A549 (cell line): ENCODE measurements at regions not wholly inside any gene's neighbourhood (a gene's known extent, or its start where the extent isn't known, plus 50 kb on each side); places are given as distances from the start of the nearest gene placed in this dataset.
"Not testable (repeated sequence)": the region's sequence is repeated elsewhere in the genome, so short reads cannot be mapped to it uniquely, and the experiment has no call there.

Source experiments
- ATAC-seq, 2 experiments: fragments of 200-7000 bp in 1 of 2; fragments of >200 bp in 1 of 2; cut with Nextera tagmentation in 1 of 2; cut with Tn5 transposase in 1 of 2; 3 replicates each; pipeline versions ENCODE4 v1.8.0 to v1.9.1; 2018 to 2020; ENCODE audit warnings: mild to moderate bottlenecking in 1 of 2, moderate library complexity in 1 of 2
- CTCF ChIA-PET: fragments of 300-600 bp; sonication (Branson Sonifier 250); formaldehyde crosslinking; extraction: SDS; loops from one replicate; lab custom pipeline; 2021; ENCODE audit warnings: antibody characterized with exemption, inconsistent platforms; lab: Yijun Ruan, JAX
- POLR2A ChIA-PET: fragments of 350-600 bp; formaldehyde crosslinking; extraction: SDS; loops from one replicate; lab custom pipeline; 2021; ENCODE audit warnings: antibody characterized with exemption, inconsistent platforms; lab: Yijun Ruan, JAX
- DNase-seq, 2 experiments: peaks; one replicate each; pipeline versions ENCODE4 v3.0.0 to v3.0.0-alpha.2; 2011 to 2016; ENCODE audit warnings: low read depth in 1 of 2, low spot score in 1 of 2
- FAIRE-seq: peaks from 2 replicates; lab custom pipeline; 2011; peaks lifted over from hg19 to GRCh38; lab: Jason Lieb, UNC
- H3K27ac ChIP-seq, 2 experiments: fragments of >200 bp; sonication (Bioruptor Twin); formaldehyde crosslinking; 3 replicates each; pipeline ENCODE4 v1.5.1; 2016 to 2017
- H3K4me1 ChIP-seq: fragments of >200 bp; sonication (Bioruptor Twin); formaldehyde crosslinking; 3 replicates; pipeline ENCODE4 v1.6.1; 2016
- H3K4me2 ChIP-seq: fragments of >200 bp; sonication (Bioruptor Twin); formaldehyde crosslinking; 3 replicates; pipeline ENCODE4 v1.6.1; 2016
- H3K4me3 ChIP-seq: fragments of >200 bp; sonication (Bioruptor Twin); formaldehyde crosslinking; 3 replicates; pipeline ENCODE4 v1.5.1; 2016
- H3K9me3 ChIP-seq: fragments of >200 bp; sonication (Bioruptor Twin); formaldehyde crosslinking; 3 replicates; pipeline ENCODE4 v1.6.1; 2016
- BHLHE40 ChIP-seq: IDR thresholded peaks from 2 replicates; pipeline ENCODE4 v1.6.1; 2012; ENCODE audit warnings: low read depth, low read length, inconsistent platforms
- CBX2 ChIP-seq: fragments of 200-600 bp; sonication (generic); IDR thresholded peaks from 2 replicates; pipeline ENCODE4 v1.6.1; 2016; ENCODE audit warnings: low read depth, mild to moderate bottlenecking, borderline replicate concordance
- CBX8 ChIP-seq: fragments of 200-600 bp; sonication (generic); IDR thresholded peaks from 2 replicates; pipeline ENCODE4 v1.6.1; 2016
- EHF ChIP-seq: fragments of 250-450 bp; sonication (Bioruptor Pico); IDR thresholded peaks from 2 replicates; pipeline ENCODE4 v1.5.0; 2020; ENCODE audit warnings: mild to moderate bottlenecking
- GATA3 ChIP-seq: IDR thresholded peaks from 2 replicates; pipeline ENCODE4 v1.6.1; 2012; ENCODE audit warnings: borderline replicate concordance
- HDAC2 ChIP-seq: fragments of 200-600 bp; sonication (generic); IDR thresholded peaks from 2 replicates; pipeline ENCODE4 v1.6.1; 2016
- HOXB5 ChIP-seq: fragments of 250-450 bp; sonication (Bioruptor Pico); IDR thresholded peaks from 2 replicates; pipeline ENCODE4 v1.5.0; 2020; ENCODE audit warnings: mild to moderate bottlenecking, moderate library complexity
- KDM5A ChIP-seq: fragments of 200-600 bp; sonication (generic); IDR thresholded peaks from 2 replicates; pipeline ENCODE4 v1.6.1; 2016; ENCODE audit warnings: antibody characterized with exemption, mild to moderate bottlenecking
- MAZ ChIP-seq: fragments of 150-350 bp; IDR thresholded peaks from 2 replicates; pipeline ENCODE4 v1.6.1; 2014; ENCODE audit warnings: antibody characterized with exemption, low read depth, low read length, borderline replicate concordance
- NPAS2 ChIP-seq: fragments of 250-450 bp; sonication (Bioruptor Pico); IDR thresholded peaks from 2 replicates; pipeline ENCODE4 v1.8.0; 2022; ENCODE audit warnings: mild to moderate bottlenecking, moderate library complexity, borderline replicate concordance
- NR3C1 ChIP-seq: fragments of >200 bp; sonication (Bioruptor Twin); formaldehyde crosslinking; IDR thresholded peaks from 3 replicates; pipeline ENCODE4 v1.6.1; 2017
- POLR2A ChIP-seq: IDR thresholded peaks from 2 replicates; pipeline ENCODE4 v1.6.1; 2012; ENCODE audit warnings: mild to moderate bottlenecking, low read length
- POLR2AphosphoS2 ChIP-seq: conservative IDR thresholded peaks from 2 replicates; pipeline ENCODE4 v1.6.1; 2012; ENCODE audit warnings: low read length, improper control_type of control experiment, inconsistent platforms
- SREBF2 ChIP-seq: fragments of 450-650 bp; IDR thresholded peaks from 2 replicates; pipeline ENCODE4 v1.6.1; 2014; ENCODE audit warnings: mild to moderate bottlenecking, moderate library complexity
- TFCP2L1 ChIP-seq: fragments of 250-450 bp; sonication (Bioruptor Pico); IDR thresholded peaks from 2 replicates; pipeline ENCODE4 v1.5.0; 2021; ENCODE audit warnings: mild to moderate bottlenecking
- USF2 ChIP-seq: fragments of 450-650 bp; IDR thresholded peaks from 2 replicates; pipeline ENCODE4 v1.6.1; 2014; ENCODE audit warnings: antibody characterized with exemption
- WGBS: methylation state at CpG from one replicate; pipeline ENCODE4 v1.1.6; 2017; ENCODE audit errors: missing lambda C conversion rate; 5-methylcytosine and 5-hydroxymethylcytosine counted together
- TF ChIP-seq, protein P1 (sequence below): fragments of 200-600 bp; sonication (generic); IDR thresholded peaks from 2 replicates; pipeline ENCODE4 v1.6.1; 2016; ENCODE audit warnings: antibody characterized with exemption, mild to moderate bottlenecking, moderate library complexity
- TF ChIP-seq, protein P2 (sequence below): IDR thresholded peaks from 2 replicates; pipeline ENCODE4 v1.6.1; 2012; ENCODE audit warnings: low read depth, borderline replicate concordance
- TF ChIP-seq, protein P3 (sequence below): fragments of 150-350 bp; IDR thresholded peaks from 2 replicates; pipeline ENCODE4 v1.6.1; 2014; ENCODE audit warnings: low read depth, mild to moderate bottlenecking, low read length
- TF ChIP-seq, protein P4 (sequence below): fragments of 250-450 bp; sonication (Bioruptor Pico); IDR thresholded peaks from 2 replicates; pipeline ENCODE4 v1.5.0; 2021; ENCODE audit warnings: mild to moderate bottlenecking, moderate library complexity, borderline replicate concordance

GRCh38 chr10:25843551-25844170 is 90.4 kb upstream of the MYO3A start:
- Histone ChIP-seq H3K4me1 (no peaks in the 10 kb centered on the region), H3K4me3 (no peak overlapping the region), H3K27ac (no peak overlapping the region), H3K9me3 (no peaks in the 10 kb centered on the region), H3K4me2 (no peak overlapping the region)
- FAIRE-seq (no peak), DNase-seq (no peak)
- CTCF ChIA-PET, result no interaction called here
- WGBS, result 44% methylated on average over 10 of the region's 10 CpGs
- TF ChIP-seq, protein P1, sequence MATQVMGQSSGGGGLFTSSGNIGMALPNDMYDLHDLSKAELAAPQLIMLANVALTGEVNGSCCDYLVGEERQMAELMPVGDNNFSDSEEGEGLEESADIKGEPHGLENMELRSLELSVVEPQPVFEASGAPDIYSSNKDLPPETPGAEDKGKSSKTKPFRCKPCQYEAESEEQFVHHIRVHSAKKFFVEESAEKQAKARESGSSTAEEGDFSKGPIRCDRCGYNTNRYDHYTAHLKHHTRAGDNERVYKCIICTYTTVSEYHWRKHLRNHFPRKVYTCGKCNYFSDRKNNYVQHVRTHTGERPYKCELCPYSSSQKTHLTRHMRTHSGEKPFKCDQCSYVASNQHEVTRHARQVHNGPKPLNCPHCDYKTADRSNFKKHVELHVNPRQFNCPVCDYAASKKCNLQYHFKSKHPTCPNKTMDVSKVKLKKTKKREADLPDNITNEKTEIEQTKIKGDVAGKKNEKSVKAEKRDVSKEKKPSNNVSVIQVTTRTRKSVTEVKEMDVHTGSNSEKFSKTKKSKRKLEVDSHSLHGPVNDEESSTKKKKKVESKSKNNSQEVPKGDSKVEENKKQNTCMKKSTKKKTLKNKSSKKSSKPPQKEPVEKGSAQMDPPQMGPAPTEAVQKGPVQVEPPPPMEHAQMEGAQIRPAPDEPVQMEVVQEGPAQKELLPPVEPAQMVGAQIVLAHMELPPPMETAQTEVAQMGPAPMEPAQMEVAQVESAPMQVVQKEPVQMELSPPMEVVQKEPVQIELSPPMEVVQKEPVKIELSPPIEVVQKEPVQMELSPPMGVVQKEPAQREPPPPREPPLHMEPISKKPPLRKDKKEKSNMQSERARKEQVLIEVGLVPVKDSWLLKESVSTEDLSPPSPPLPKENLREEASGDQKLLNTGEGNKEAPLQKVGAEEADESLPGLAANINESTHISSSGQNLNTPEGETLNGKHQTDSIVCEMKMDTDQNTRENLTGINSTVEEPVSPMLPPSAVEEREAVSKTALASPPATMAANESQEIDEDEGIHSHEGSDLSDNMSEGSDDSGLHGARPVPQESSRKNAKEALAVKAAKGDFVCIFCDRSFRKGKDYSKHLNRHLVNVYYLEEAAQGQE, result no peak
- TF ChIP-seq, all 56 proteins: peak for 0
- POLR2A ChIA-PET, result no interaction called here
- ATAC-seq, result no peak

DNA sequence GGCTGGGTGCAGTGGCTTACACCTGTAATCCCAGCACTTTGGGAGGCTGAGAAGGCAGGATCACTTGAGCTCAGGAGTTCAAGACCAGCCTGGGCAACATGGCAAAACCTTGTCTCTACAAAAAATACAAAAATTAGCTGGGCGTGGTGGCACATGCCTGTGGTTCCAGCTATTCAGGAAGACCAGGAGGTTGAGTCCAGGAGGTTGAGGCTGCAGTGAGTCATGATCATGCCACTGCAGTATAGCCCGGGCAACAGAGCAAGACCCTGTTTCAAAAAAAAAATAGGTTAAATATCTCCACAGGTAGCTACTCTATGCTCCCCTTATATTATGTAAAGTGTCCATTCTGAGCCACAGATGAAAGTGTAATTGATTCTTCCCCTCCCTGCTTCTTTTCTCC is 89.3 kb upstream of the MYO3A start:
- H3K9me3 ChIP-seq, ATAC-seq, DNase-seq, H3K4me2 ChIP-seq, CTCF ChIA-PET, POLR2A ChIA-PET, FAIRE-seq, H3K4me1 ChIP-seq, H3K4me3 ChIP-seq, H3K27ac ChIP-seq: not testable (repeated sequence)
- 3% methylated on average over 2 of the region's 2 CpGs for WGBS

DNA sequence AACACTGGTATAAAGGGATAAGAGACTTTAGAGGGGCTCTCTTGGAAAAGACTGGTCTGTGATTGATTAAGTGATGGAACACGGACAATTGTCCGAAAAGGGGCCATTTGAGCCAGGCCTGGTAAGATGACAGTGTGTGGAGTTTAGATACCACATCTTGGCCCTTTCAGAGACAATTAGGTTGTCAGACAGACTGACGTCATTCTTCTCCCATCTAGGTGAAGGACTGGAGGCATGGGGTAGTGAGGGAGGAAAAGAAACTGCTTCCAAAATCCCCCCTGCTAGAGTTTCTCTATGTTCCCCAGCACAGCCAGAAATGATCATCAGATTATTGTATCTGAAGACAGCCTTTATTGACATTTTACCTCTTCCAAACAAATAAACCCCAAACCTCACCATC is 84.8 kb upstream of the MYO3A start:
- no peak for ATAC-seq
- no peak for FAIRE-seq
- no peak for DNase-seq
- POLR2A ChIA-PET, result no interaction called here
- Histone ChIP-seq H3K9me3 (no peaks in the 10 kb centered on the region), H3K4me1 (no peaks in the 10 kb centered on the region), H3K4me2 (no peak overlapping the region), H3K4me3 (no peak overlapping the region), H3K27ac (no peak overlapping the region)
- 0% methylated on average over 3 of the region's 3 CpGs for WGBS
- CTCF ChIA-PET, result interaction anchor here (0.5 kb wide), 1 partner anchor 21 kb away, joined by 3 read pairs; no protein-coding TSS in a partner anchor
- TF ChIP-seq HOXB5 (no peak), KDM5A (no peak), BHLHE40 (no peak), HDAC2 (no peak), SREBF2 (no peak), POLR2AphosphoS2 (no peak), CBX8 (no peak), USF2 (no peak), NPAS2 (CRISPR knock-in tag) (no peak), POLR2A (no peak), NR3C1 (no peak), GATA3 (no peak), EHF (CRISPR knock-in tag) (no peak), TFCP2L1 (CRISPR knock-in tag) (no peak), CBX2 (no peak), MAZ (no peak)
- TF ChIP-seq, protein P2, sequence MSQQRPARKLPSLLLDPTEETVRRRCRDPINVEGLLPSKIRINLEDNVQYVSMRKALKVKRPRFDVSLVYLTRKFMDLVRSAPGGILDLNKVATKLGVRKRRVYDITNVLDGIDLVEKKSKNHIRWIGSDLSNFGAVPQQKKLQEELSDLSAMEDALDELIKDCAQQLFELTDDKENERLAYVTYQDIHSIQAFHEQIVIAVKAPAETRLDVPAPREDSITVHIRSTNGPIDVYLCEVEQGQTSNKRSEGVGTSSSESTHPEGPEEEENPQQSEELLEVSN, result no peak
- TF ChIP-seq, protein P3, sequence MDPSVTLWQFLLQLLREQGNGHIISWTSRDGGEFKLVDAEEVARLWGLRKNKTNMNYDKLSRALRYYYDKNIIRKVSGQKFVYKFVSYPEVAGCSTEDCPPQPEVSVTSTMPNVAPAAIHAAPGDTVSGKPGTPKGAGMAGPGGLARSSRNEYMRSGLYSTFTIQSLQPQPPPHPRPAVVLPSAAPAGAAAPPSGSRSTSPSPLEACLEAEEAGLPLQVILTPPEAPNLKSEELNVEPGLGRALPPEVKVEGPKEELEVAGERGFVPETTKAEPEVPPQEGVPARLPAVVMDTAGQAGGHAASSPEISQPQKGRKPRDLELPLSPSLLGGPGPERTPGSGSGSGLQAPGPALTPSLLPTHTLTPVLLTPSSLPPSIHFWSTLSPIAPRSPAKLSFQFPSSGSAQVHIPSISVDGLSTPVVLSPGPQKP, result no peak
- TF ChIP-seq, protein P4, sequence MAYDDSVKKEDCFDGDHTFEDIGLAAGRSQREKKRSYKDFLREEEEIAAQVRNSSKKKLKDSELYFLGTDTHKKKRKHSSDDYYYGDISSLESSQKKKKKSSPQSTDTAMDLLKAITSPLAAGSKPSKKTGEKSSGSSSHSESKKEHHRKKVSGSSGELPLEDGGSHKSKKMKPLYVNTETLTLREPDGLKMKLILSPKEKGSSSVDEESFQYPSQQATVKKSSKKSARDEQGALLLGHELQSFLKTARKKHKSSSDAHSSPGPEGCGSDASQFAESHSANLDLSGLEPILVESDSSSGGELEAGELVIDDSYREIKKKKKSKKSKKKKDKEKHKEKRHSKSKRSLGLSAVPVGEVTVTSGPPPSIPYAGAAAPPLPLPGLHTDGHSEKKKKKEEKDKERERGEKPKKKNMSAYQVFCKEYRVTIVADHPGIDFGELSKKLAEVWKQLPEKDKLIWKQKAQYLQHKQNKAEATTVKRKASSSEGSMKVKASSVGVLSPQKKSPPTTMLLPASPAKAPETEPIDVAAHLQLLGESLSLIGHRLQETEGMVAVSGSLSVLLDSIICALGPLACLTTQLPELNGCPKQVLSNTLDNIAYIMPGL (CRISPR knock-in tag), result no peak
